Skeletal muscle cell (primary cell): ENCODE measurements at regions not wholly inside any gene's neighbourhood (a gene's known extent, or its start where the extent isn't known, plus 50 kb on each side); places are given as distances from the start of the nearest gene placed in this dataset.
"Not testable (repeated sequence)": the region's sequence is repeated elsewhere in the genome, so short reads cannot be mapped to it uniquely, and the experiment has no call there.

ENCODE experiments used
- DNase-seq: peaks from one replicate; pipeline ENCODE4 v3.0.0-alpha.2; 2010; ENCODE audit warnings: low read depth
- H3K4me3 ChIP-seq: 2 replicates; pipeline ENCODE4 v1.5.1; 2011; ENCODE audit warnings: low read depth, mild to moderate bottlenecking, control low read depth, low read length, moderate library complexity

GRCh38 chr2:237234268-237234667 is 148.6 kb downstream of the COPS8 start:
- no peak overlapping the region for H3K4me3 ChIP-seq
- peak; percentile 83 for DNase-seq

DNA sequence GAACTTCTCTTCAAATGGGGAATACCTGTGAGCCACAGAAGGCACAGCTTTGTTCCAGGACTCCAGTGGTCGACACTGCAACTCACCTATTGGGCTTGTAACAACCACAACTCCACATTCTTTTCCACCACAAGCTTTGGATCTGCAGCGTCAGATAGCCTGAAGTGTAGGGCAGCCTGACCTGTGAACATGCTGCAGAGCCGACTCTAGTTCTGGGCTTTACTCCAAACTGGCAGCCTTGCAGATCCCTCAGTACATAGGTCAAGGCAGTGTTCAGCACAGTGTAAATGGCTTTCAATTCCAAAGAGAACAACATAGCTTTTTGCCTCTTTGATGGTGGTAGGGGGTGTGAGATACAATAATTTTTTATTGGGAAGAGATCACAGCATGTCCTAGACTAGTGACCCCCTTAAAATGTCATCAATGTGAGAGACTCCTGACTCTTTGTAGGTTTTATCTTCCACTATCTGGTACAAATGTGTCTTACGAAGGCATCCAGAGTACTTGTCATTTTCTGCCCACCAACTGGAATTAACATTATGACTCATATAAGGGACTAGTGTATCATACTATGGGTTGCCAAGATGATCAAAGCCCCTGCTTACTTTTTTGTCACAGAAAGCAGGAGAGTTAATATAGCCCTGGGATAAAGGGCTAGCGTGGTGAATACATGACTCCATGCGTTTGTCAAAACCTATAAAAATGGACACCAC is 149.8 kb downstream of the COPS8 start:
- peak; percentile 89 for DNase-seq
- H3K4me3 ChIP-seq, result no peak overlapping the region

GRCh38 chr2:237236188-237236587 is 150.5 kb downstream of the COPS8 start:
- no peak for DNase-seq

DNA sequence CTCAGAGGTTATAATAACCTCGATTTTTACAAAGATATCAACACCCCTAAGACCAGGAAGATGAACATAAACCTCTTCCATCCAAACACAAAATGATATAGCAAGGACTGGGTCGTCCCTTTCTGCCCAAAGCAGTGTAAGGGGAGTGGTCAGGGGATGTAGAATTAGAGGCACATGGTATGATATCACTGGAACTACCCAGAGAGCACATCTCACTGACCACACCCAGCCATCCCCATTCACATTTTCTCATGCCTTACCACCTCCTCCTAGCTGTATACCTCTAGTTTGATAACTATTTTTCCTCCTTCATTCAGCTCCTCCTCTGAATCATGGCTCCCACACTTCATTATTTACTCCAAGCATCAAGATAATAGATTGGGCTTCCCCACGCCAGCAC is 152.6 kb downstream of the COPS8 start:
- H3K4me3 ChIP-seq, result no peak overlapping the region
- DNase-seq, result no peak

More at GRCh38 chr2:237236188-237236587, 150.5 kb downstream of the COPS8 start:
- H3K4me3 ChIP-seq, result no peak overlapping the region

GRCh38 chr2:237240252-237240651 is 154.6 kb downstream of the COPS8 start:
- no peak overlapping the region for H3K4me3 ChIP-seq
- DNase-seq, result no peak

DNA sequence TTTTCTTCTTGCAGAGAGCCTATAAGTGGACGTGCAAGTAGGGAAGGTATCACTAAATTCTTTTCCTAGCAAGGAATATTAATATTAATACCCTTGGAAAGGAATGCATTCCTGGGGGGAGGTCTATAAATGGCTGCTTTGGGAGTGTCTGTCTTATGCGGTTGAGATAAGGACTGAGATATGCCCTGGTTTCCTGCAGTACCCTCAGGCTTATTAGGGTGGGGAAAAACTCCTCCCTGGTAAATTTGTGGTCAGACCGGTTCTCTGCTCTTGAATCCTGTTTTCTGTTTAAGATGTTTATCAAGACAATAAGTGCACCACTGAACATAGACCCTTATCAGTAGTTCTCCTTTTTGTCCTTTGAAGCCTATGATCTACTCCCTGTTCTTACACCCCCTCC is 155.2 kb downstream of the COPS8 start:
- H3K4me3 ChIP-seq, DNase-seq: not testable (repeated sequence)

- no peak for DNase-seq
- H3K4me3 ChIP-seq, result no peak overlapping the region
Observed at GRCh38 chr2:237242091-237242536, 156.4 kb downstream of the COPS8 start.

DNA sequence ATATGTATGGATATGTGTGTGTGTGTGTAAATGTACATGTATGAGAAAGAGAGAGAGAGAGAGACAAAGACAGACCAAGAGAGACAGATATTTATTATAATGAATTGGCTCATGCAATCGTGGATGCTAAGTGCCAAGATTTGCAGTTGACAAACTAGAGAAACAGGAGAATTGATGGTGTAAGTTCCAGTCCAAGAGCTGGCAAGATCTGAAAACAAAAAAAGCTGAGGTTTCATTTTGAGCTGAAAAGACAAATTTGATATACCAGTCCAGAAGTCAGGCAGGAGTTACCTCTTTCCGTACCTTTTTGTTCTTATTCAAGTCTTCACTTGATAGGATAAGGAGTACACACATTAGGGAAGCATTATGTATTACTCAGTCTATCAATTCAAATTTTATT is 157.8 kb downstream of the COPS8 start:
- H3K4me3 ChIP-seq, result no peak overlapping the region
- DNase-seq, result no peak

GRCh38 chr2:237244178-237244577 is 158.5 kb downstream of the COPS8 start:
- H3K4me3 ChIP-seq, result no peak overlapping the region
- DNase-seq, result no peak

- peak; percentile 84 for DNase-seq
- H3K4me3 ChIP-seq, result no peak overlapping the region
Observed at GRCh38 chr2:237244976-237245646, 159.4 kb downstream of the COPS8 start.

GRCh38 chr2:237250599-237250998 is 163.4 kb downstream of the COL6A3 start:
- no peak for DNase-seq
- no peak overlapping the region for H3K4me3 ChIP-seq

- no peak for DNase-seq
- H3K4me3 ChIP-seq, result no peak overlapping the region
Observed at GRCh38 chr2:237251986-237252385, 162.0 kb downstream of the COL6A3 start.

- DNase-seq, result no peak
- H3K4me3 ChIP-seq, result no peak overlapping the region
Observed at GRCh38 chr2:237253046-237253702, 160.8 kb downstream of the COL6A3 start.

DNA sequence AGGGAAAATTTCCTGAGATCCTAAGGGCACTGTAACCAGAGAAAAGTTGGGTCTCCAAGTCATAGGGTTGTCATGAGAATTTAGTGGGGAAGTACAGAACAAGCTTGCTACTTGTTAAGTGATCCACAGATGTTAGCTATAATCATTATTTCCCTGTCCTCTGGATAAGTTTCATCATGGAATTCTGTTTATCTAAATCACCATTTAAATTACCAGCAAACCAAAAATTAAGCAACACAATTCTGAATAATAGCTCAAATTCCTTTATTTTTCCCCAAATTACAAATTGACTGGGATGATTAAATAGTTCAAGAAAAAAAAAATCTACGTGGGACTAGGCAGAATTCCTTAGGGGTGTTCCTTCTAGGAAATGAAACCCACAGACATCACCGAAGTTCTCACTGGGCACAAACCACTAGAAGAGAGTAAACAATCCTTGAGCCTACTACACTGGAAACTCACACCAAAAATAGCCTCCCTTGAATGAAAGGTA is 159.5 kb downstream of the COL6A3 start:
- no peak for DNase-seq

DNA sequence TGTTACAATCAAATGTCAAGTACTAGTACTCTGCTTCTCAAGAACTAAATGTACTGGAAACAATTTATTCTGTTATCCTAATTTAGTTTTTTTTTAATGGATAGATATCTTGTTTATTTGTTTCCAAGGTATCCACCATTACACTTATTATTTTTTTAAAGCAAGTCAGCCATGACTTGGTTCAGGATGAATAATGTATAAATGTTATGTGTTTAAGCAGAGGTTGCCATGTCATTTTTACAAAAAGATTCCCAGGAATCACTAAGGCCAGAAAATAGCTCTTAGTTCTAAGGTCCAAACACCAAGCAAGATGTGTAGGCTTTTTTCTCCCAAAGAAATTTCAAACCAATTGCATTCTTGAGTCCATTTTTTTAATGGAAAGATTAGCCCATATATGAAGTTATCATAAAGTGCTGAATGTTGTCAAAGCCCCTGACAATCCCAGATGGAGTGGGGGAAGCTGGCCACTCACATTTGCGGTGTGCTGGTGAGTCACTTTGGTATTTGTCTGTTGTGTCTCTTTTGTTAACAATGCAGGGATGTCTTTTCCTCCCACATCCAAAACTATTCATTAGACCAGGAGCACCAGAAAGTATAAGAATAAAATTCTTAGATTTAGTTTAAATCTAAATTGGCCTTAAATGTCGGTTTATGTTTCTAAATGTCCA is 158.9 kb downstream of the COL6A3 start:
- peak; percentile 73 for DNase-seq
- H3K4me3 ChIP-seq, result no peak overlapping the region

More for the DNA sequence above, 159.5 kb downstream of the COL6A3 start:
- H3K4me3 ChIP-seq, result no peak overlapping the region

GRCh38 chr2:237256887-237257286 is 157.1 kb downstream of the COL6A3 start:
- DNase-seq, result no peak
- no peak overlapping the region for H3K4me3 ChIP-seq

- no peak overlapping the region for H3K4me3 ChIP-seq
- no peak for DNase-seq
Observed at GRCh38 chr2:237257471-237257951, 156.5 kb downstream of the COL6A3 start.

DNA sequence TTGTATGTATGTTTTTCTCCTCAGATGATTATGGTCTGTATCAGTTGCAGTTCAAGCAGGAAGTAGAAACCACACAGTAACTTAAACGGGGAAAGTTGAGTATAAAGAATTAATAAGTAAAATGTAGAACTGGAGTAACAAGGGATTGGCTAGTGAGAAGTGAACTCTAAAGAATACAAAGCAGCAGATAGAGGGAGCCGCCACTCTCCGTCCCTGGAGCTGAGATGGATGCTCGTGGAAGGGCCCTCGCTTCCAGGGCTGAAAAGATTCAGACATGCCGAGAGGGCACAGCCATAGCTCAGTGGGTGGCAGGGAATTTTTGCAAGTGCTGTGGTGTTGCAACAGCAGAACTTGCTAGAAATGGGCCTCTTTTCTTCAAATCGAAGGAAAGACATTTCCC is 155.8 kb downstream of the COL6A3 start:
- no peak for DNase-seq

DNA sequence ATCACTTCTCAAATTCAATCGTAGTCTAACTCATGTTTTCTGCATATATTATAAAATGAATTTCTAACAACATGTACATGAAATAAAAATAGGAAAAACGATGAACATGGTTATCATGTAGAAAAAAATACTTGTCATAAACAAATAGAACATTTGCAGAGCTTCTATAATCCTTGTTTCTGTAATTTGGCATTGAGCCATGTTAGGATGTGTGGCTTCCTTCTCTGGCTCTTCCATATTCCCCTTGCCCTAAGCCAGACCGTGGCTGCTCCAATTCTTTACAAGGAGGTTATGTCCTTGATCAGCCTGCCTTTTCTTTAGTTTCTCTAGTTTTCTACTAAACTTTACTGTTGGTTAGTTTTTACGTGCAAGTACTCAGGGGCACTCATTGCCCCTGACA is 155.3 kb downstream of the COL6A3 start:
- no peak for DNase-seq
- no peak overlapping the region for H3K4me3 ChIP-seq

More for the DNA sequence above, 155.8 kb downstream of the COL6A3 start:
- H3K4me3 ChIP-seq, result no peak overlapping the region

GRCh38 chr2:237259201-237259600 is 154.8 kb downstream of the COL6A3 start:
- no peak overlapping the region for H3K4me3 ChIP-seq
- DNase-seq, result no peak
